ENCODE measurements at regions not wholly inside any gene's neighbourhood (a gene's known extent, or its start where the extent isn't known, plus 50 kb on each side); places are given as distances from the start of the nearest gene placed in this dataset.

- no peak for DNase-seq (ENCODE audit: low spot score)
Observed at GRCh38 chr18:21162786-21163185, 51.2 kb upstream of the ROCK1 start.

- no peak for DNase-seq (ENCODE audit: low spot score)
Observed at GRCh38 chr18:21163647-21164547, 52.3 kb upstream of the ROCK1 start.

- DNase-seq (ENCODE audit: low spot score), result no peak
Observed at GRCh38 chr18:21164548-21165095, 53.0 kb upstream of the ROCK1 start.

- DNase-seq (ENCODE audit: low spot score), result peak; percentile 75
Observed at GRCh38 chr18:21167641-21168377, 56.2 kb upstream of the ROCK1 start.

DNA sequence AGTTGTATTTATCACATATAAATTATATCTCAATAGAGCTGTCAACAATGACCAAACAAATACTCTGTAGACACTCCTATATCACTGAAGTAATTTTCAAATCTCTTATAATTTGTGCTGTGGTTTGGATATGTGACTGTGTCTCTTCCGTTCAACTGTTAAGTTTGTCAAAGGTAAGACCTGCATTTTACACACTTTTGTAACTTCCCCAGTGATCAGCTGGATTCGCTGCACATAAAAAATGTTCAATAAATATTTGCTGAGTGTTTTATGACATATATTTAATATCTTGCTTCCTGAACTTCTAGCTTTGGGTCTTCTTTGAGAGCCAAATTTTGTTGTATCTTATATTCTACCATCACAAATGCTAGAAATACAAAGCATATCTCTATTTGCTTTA is 57.3 kb upstream of the ROCK1 start:
- no peak for DNase-seq (ENCODE audit: low spot score)

GRCh38 chr18:21177822-21178221 is 64.2 kb upstream of the GREB1L start:
- DNase-seq (ENCODE audit: low spot score), result no peak

- DNase-seq (ENCODE audit: low spot score), result peak; percentile 52
Observed at GRCh38 chr18:21179590-21180220, 62.3 kb upstream of the GREB1L start.

DNA sequence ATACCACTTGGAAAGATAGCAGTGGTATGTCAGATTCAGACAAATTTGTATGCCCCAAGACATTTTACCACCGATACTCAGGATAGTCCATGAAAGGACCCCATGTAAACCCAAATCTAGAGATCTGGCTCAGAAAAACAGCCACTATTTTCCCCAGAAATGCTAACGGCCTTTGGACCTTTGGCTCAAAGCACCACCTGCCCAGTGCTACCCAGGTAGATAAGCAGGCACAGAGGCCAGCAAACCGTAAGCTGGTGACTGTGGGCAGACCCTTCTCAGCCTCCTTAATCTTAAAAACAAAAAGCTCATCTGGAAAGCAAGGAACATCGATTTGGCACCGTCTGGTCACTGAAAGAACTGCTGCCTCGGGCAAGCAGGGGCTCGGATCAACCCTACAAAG is 61.4 kb upstream of the GREB1L start:
- DNase-seq (ENCODE audit: low spot score), result no peak

DNA sequence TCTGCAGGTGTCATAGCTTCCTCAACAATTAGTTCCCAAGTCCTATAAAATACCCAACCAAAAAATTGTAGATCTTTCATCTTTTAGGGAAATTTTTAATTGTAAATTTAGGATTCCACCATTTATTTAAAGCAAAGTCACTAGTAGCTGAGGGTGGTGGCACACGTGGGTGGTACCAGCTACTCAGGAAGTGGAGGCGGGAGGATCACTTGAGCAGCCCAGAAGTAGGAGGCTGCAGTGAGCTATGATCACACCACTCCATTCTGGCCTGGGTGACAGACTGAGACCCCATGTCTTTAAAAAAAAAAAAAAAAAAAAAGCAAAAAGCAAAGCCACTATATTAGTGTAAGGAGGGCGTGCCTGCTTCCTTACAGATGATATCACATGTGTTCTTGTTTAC is 60.3 kb upstream of the GREB1L start:
- DNase-seq (ENCODE audit: low spot score), result no peak

- DNase-seq (ENCODE audit: low spot score), result no peak
Observed at GRCh38 chr18:21183670-21184069, 58.4 kb upstream of the GREB1L start.

DNA sequence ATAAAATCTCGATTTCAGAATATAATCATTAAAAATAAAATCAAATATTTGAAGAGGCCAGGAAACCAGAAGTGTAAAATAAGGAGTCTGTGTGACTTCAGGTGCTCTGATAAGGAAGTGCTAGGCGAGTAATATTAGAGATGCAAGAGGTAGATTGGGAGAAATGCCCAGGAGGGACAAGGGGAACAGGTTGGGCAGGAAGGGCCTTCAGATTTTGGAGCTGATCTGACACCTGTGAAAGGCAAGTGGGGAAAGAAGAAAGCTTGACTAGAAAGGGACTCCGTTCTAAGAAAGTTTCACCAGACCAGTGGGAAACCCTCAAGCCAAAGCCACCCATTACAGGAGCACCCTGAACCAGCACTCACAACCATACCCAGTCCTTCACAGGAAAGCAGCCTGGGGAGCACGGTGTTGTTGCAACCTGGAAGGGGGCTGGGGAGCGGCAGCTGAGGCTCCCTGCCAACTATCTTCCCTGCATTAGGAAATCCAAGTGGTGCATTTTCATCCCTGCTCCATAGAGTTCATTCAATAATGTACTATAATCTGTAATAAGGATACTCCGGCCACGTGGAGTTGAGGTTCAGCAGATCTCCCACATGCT is 57.5 kb upstream of the GREB1L start:
- DNase-seq (ENCODE audit: low spot score), result no peak

DNA sequence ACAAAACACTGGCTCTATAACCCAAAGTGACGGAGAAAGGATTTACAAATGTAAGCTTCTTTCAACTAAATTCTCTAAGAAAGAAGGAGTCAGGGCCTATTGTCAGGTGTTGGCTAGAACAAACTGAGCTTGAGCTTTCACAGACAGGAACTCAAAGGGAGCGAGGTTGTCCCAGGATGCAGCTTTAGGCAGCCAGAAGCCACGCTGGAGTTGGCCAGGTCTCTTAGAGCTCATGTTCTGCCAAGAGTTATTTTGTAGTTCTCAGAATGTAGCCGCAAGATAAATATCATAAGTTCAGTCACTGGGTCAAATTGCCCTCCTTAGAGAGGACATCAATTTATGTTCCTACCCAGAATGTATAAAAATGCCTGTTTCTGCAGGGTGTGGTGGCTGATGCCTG is 54.1 kb upstream of the GREB1L start:
- DNase-seq (ENCODE audit: low spot score), result no peak

GRCh38 chr18:21191596-21192307 is 50.3 kb upstream of the GREB1L start:
- DNase-seq (ENCODE audit: low spot score), result peak; percentile 48
